H1 (cell line): ENCODE measurements at regions not wholly inside any gene's neighbourhood (a gene's known extent, or its start where the extent isn't known, plus 50 kb on each side); places are given as distances from the start of the nearest gene placed in this dataset.

Experiments
- CTCF ChIA-PET: fragments of 300-600 bp; sonication (Branson Sonifier 250); formaldehyde crosslinking; loops from one replicate; lab custom pipeline; 2021; ENCODE audit not compliant: partially characterized antibody; lab: Charles Lee
- POLR2A ChIA-PET: fragments of 300-600 bp; sonication (Branson Sonifier 250); formaldehyde crosslinking; loops from one replicate; lab custom pipeline; 2021; ENCODE audit warnings: inconsistent platforms; ENCODE audit not compliant: partially characterized antibody; lab: Charles Lee
- DNase-seq, 2 experiments: peaks; one replicate each; pipeline versions ENCODE4 v3.0.0 to v3.0.0-alpha.2; 2010 to 2022; ENCODE audit warnings: low spot score in 2 of 2, low read depth in 1 of 2, mixed read lengths in 1 of 2
- FAIRE-seq: peaks from 2 replicates; lab custom pipeline; 2011; peaks lifted over from hg19 to GRCh38; lab: Jason Lieb, UNC
- H2AFZ ChIP-seq: 2 replicates; pipeline ENCODE4 v1.8.1; 2012; ENCODE audit warnings: low read length, inconsistent platforms
- H2AK5ac ChIP-seq: 2 replicates; pipeline ENCODE4 v1.6.1; 2013; ENCODE audit warnings: low read depth, low read length
- H2BK120ac ChIP-seq: replicated peaks from 2 replicates; pipeline ENCODE3; 2013; ENCODE audit warnings: low read depth, low read length, inconsistent platforms
- H2BK12ac ChIP-seq: 2 replicates; pipeline ENCODE4 v1.6.1; 2013; ENCODE audit warnings: low read depth, low read length
- H2BK15ac ChIP-seq: 2 replicates; pipeline ENCODE4 v1.6.1; 2013; ENCODE audit warnings: low read length
- H2BK20ac ChIP-seq: 2 replicates; pipeline ENCODE4 v1.6.1; 2013; ENCODE audit warnings: low read length
- H2BK5ac ChIP-seq: 2 replicates; pipeline ENCODE4 v1.6.1; 2013; ENCODE audit warnings: low read depth, low read length
- H3K14ac ChIP-seq: 2 replicates; pipeline ENCODE4 v1.6.1; 2013; ENCODE audit warnings: inconsistent platforms; ENCODE audit not compliant: insufficient read length
- H3K18ac ChIP-seq: 2 replicates; pipeline ENCODE4 v1.6.1; 2013; ENCODE audit warnings: low read length; ENCODE audit errors: extremely low read depth
- H3K23ac ChIP-seq: 2 replicates; pipeline ENCODE4 v1.6.1; 2013; ENCODE audit warnings: inconsistent platforms; ENCODE audit not compliant: insufficient read length
- H3K23me2 ChIP-seq: 2 replicates; pipeline ENCODE4 v1.6.1; 2013; ENCODE audit warnings: low read depth, low read length
- H3K27ac ChIP-seq: 2 replicates; pipeline ENCODE4 v1.6.1; 2011; ENCODE audit warnings: low read depth, low read length, inconsistent platforms
- H3K27me3 ChIP-seq, 4 experiments: replicated peaks in 1 of 4; 1 replicate in 1 of 4; 2 replicates in 3 of 4; pipeline versions ENCODE4 v1.6.1 to v1.8.1; 2011 to 2013; ENCODE audit warnings: low read length in 3 of 4, mild to moderate bottlenecking in 3 of 4, inconsistent platforms in 2 of 4, mixed read lengths in 2 of 4, moderate library complexity in 1 of 4; ENCODE audit not compliant: control insufficient read depth in 3 of 4, insufficient read depth in 3 of 4; ENCODE audit errors: extremely low read depth in 1 of 4
- H3K36me3 ChIP-seq, 4 experiments: 2 replicates each; pipeline versions ENCODE4 v1.6.1 to v1.8.1; 2011 to 2013; ENCODE audit warnings: mild to moderate bottlenecking in 4 of 4, low read length in 3 of 4, moderate library complexity in 2 of 4, control low read depth in 1 of 4, inconsistent platforms in 1 of 4; ENCODE audit not compliant: insufficient read depth in 4 of 4, control insufficient read depth in 2 of 4
- H3K4ac ChIP-seq: replicated peaks from 2 replicates; pipeline ENCODE3; 2013; ENCODE audit warnings: low read length, low read depth, mixed read lengths, inconsistent platforms; ENCODE audit not compliant: insufficient read length
- H3K4me1 ChIP-seq, 4 experiments: replicated peaks in 1 of 4; 1 replicate in 1 of 4; 2 replicates in 3 of 4; pipeline versions ENCODE4 v1.6.1 to v1.8.1; 2011 to 2013; ENCODE audit warnings: low read length in 3 of 4, inconsistent platforms in 2 of 4, mixed read lengths in 1 of 4; ENCODE audit not compliant: insufficient read depth in 4 of 4, control insufficient read depth in 3 of 4
- H3K4me2 ChIP-seq, 2 experiments: 2 replicates each; pipeline versions ENCODE4 v1.6.1 to v1.8.1; 2011 to 2013; ENCODE audit warnings: low read depth in 2 of 2, low read length in 2 of 2, control low read depth in 1 of 2, inconsistent platforms in 1 of 2, mild to moderate bottlenecking in 1 of 2; ENCODE audit not compliant: insufficient read depth in 1 of 2
- H3K4me3 ChIP-seq, 4 experiments: fragments of 200-600, 300-600 bp in 1 of 4; sonication (generic), shearing (Covaris generic), sonication (Bioruptor Twin) in 1 of 4; 2 replicates each; pipeline versions ENCODE4 v1.5.1 to v1.8.1; 2011 to 2016; ENCODE audit warnings: low read length in 4 of 4, low read depth in 3 of 4, control low read depth in 2 of 4, inconsistent platforms in 2 of 4, mild to moderate bottlenecking in 2 of 4, mixed read lengths in 1 of 4, moderate library complexity in 1 of 4; ENCODE audit not compliant: insufficient read depth in 2 of 4; ENCODE audit errors: extremely low read depth in 1 of 4
- H3K56ac ChIP-seq: replicated peaks from 2 replicates; pipeline ENCODE3; 2013; ENCODE audit warnings: low read depth, mild to moderate bottlenecking, mixed read lengths, low read length, inconsistent platforms; ENCODE audit not compliant: insufficient read length
- H3K79me1 ChIP-seq: 2 replicates; pipeline ENCODE4 v1.6.1; 2013; ENCODE audit warnings: low read depth, low read length, control low read depth
- H3K79me2 ChIP-seq, 2 experiments: 2 replicates each; pipeline versions ENCODE4 v1.6.1 to v1.8.1; 2012 to 2013; ENCODE audit warnings: low read length in 2 of 2, mild to moderate bottlenecking in 2 of 2, inconsistent platforms in 1 of 2; ENCODE audit not compliant: insufficient read depth in 2 of 2, control insufficient read depth in 1 of 2
- H3K9ac ChIP-seq, 4 experiments: replicated peaks in 1 of 4; 1 replicate in 1 of 4; 2 replicates in 3 of 4; pipeline versions ENCODE4 v1.6.1 to v1.8.1; 2011 to 2013; ENCODE audit warnings: low read depth in 3 of 4, low read length in 3 of 4, control low read depth in 2 of 4, mild to moderate bottlenecking in 2 of 4, moderate library complexity in 2 of 4, inconsistent platforms in 1 of 4; ENCODE audit errors: extremely low read depth in 1 of 4
- H3K9me3 ChIP-seq, 2 experiments: 2 replicates each; pipeline versions ENCODE4 v1.6.1 to v1.8.1; 2012 to 2013; ENCODE audit warnings: mild to moderate bottlenecking in 2 of 2, moderate library complexity in 2 of 2, control low read depth in 1 of 2, inconsistent platforms in 1 of 2, low read depth in 1 of 2, low read length in 1 of 2, mixed read lengths in 1 of 2; ENCODE audit not compliant: insufficient read depth in 2 of 2
- H4K20me1 ChIP-seq, 2 experiments: replicated peaks in 1 of 2; 2 replicates each; pipeline versions ENCODE3 to v1.8.1; 2011 to 2013; ENCODE audit warnings: inconsistent platforms in 2 of 2, low read length in 2 of 2, mild to moderate bottlenecking in 1 of 2; ENCODE audit not compliant: insufficient read depth in 2 of 2, control insufficient read depth in 1 of 2
- H4K5ac ChIP-seq: 2 replicates; pipeline ENCODE4 v1.6.1; 2013; ENCODE audit warnings: low read length, low read depth, mixed read lengths, inconsistent platforms; ENCODE audit not compliant: insufficient read length
- H4K8ac ChIP-seq: 2 replicates; pipeline ENCODE4 v1.8.0; 2013; ENCODE audit warnings: mild to moderate bottlenecking, moderate library complexity, low read length, inconsistent platforms; ENCODE audit not compliant: insufficient read depth; ENCODE audit errors: extremely low read depth
- H4K91ac ChIP-seq: replicated peaks from 2 replicates; pipeline ENCODE3; 2013; ENCODE audit warnings: low read length, mixed read lengths, inconsistent platforms; ENCODE audit not compliant: insufficient read length
- HDAC2 ChIP-seq, 2 experiments: fragments of 300-600 bp in 1 of 2; sonication (generic) in 1 of 2; IDR thresholded peaks; 2 replicates each; pipeline ENCODE4 v1.6.1; 2011 to 2012; ENCODE audit warnings: low read depth in 2 of 2, low read length in 2 of 2, mild to moderate bottlenecking in 2 of 2, moderate library complexity in 2 of 2, borderline replicate concordance in 1 of 2, inconsistent platforms in 1 of 2
- KDM5A ChIP-seq: fragments of 200-600 bp; IDR thresholded peaks from 2 replicates; pipeline ENCODE4 v1.7.1; 2012; ENCODE audit warnings: mild to moderate bottlenecking, low read length, inconsistent platforms, mixed read lengths
- POLR2A ChIP-seq, 2 experiments: IDR thresholded peaks; 1 replicate in 1 of 2; 2 replicates in 1 of 2; pipeline ENCODE4 v1.6.1; 2011; ENCODE audit warnings: low read depth in 2 of 2, low read length in 2 of 2, mild to moderate bottlenecking in 2 of 2; ENCODE audit errors: control extremely low read depth in 1 of 2
- SIX5 ChIP-seq: IDR thresholded peaks from 2 replicates; pipeline ENCODE4 v1.6.1; 2011; ENCODE audit warnings: mild to moderate bottlenecking, low read depth, low read length
- TAF7 ChIP-seq: optimal IDR thresholded peaks from 2 replicates; pipeline ENCODE3; 2011; ENCODE audit warnings: low read depth, mild to moderate bottlenecking, inconsistent platforms, low read length, moderate library complexity, borderline replicate concordance
- YY1 ChIP-seq: IDR thresholded peaks from 2 replicates; pipeline ENCODE4 v1.6.1; 2011; ENCODE audit warnings: low read depth, mild to moderate bottlenecking, low read length
- WGBS, 2 experiments: shearing (Covaris generic) in 1 of 2; methylation state at CpG; one replicate each; pipeline versions ENCODE4 v1.1.6 to v1.1.7; 2013 to 2015; ENCODE audit warnings: low lambda C conversion rate in 2 of 2, mixed read lengths in 2 of 2, inconsistent platforms in 1 of 2, low coverage in 1 of 2, missing lambda C conversion rate in 1 of 2; ENCODE audit not compliant: insufficient replicate concordance in 2 of 2, insufficient coverage in 1 of 2, insufficient read length in 1 of 2; ENCODE audit errors: extremely low coverage in 1 of 2, missing lambda C conversion rate in 1 of 2; 5-methylcytosine and 5-hydroxymethylcytosine counted together

DNA sequence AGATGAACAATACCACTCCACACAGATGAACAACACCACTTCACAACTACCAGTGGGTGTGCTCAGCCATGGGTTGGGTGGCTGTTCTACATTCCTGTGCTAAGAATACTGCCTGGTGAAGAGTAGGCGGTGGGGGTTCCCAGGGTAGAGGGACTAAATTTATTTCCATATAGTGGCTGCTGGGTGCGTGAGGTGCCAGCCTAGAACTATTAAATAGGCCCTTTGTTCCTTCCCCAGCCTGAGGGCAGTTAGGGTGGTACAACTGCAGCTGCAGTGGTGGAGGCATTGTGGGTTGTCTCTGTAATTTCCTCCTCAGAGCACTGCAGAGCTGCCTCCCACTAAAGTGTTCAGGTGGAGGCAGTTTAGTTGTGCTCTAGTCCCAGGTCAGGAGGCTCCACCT, 618.4 kb downstream of the MMUT start:
- ChIA-PET CTCF (no interaction called here), POLR2A (no interaction called here)
- DNase-seq (no peak), FAIRE-seq (no peak)
- Histone ChIP-seq H2BK15ac (no peak overlapping the region), H3K23me2 (no peaks in the 10 kb centered on the region), H2BK20ac (no peak overlapping the region), H3K56ac (no peak overlapping the region), H3K9me3 (peaks cover 7 to 17% of the 10 kb centered on the region in 2 experiments), H3K4me3 (no peak overlapping the region), H3K23ac (no peak overlapping the region), H3K4ac (no peak overlapping the region), H4K8ac (no peak overlapping the region), H2BK12ac (no peak overlapping the region), H3K9ac (no peak overlapping the region), H3K4me2 (no peak overlapping the region), H4K20me1 (no peaks in the 10 kb centered on the region), H4K5ac (no peak overlapping the region), H3K14ac (no peak overlapping the region), H2AFZ (no peak overlapping the region), H3K79me1 (no peaks in the 10 kb centered on the region), H3K18ac (no peak overlapping the region), H2BK5ac (no peak overlapping the region), H3K27ac (no peak overlapping the region), H2BK120ac (no peak overlapping the region), H3K79me2 (no peaks in the 10 kb centered on the region), H4K91ac (no peak overlapping the region), H3K36me3 (peaks cover 0 to 6% (median 1%) of the 10 kb centered on the region in 4 experiments; a peak in 2 of 8 replicates), H3K4me1 (peaks cover 0 to under 1% (median 0%) of the 10 kb centered on the region in 4 experiments; a peak in 1 of 7 replicates), H2AK5ac (no peak overlapping the region), H3K27me3 (no peaks in the 10 kb centered on the region)
- 89% methylated on average over 2 of the region's 2 CpGs; no CpG with 5 or more reads in 1 of the 2 experiments for WGBS, 2 experiments
- TF ChIP-seq YY1, result no peak
- no peak for TF ChIP-seq HDAC2 (IDR thresholded peaks at IDR 0.05; ENCODE audit: borderline replicate concordance in 1 of 2, low read depth in 2 of 2, low read length in 2 of 2)
- TF ChIP-seq TAF7, result no peak
- TF ChIP-seq POLR2A (IDR thresholded peaks at IDR 0.05; ENCODE audit: control extremely low read depth in 1 of 2, low read depth in 2 of 2, low read length in 2 of 2), result no peak
- TF ChIP-seq KDM5A, result no peak
- no peak for TF ChIP-seq SIX5
